ENCODE measurements at regions not wholly inside any gene's neighbourhood (a gene's known extent, or its start where the extent isn't known, plus 50 kb on each side); places are given as distances from the start of the nearest gene placed in this dataset.

- Histone ChIP-seq H3K23ac (ENCODE audit: insufficient read length, low read depth, low read length) (no peak overlapping the region), H3K27me3 (ENCODE audit: insufficient read depth, low read length) (no peaks in the 10 kb centered on the region), H3T11ph (ENCODE audit: low read length) (no peak overlapping the region), H3K79me1 (ENCODE audit: insufficient read depth, low read depth, low read length, poor library complexity, severe bottlenecking) (no peaks in the 10 kb centered on the region), H3K9me3 (ENCODE audit: control insufficient read depth, low read depth, low read length) (no peaks in the 10 kb centered on the region), H2BK120ac (ENCODE audit: low read depth, low read length, poor library complexity, severe bottlenecking) (no peak overlapping the region), H3K14ac (ENCODE audit: insufficient read depth, low read length) (no peak overlapping the region), H3K23me2 (ENCODE audit: insufficient read length, low read depth, low read length, poor library complexity, severe bottlenecking) (no peaks in the 10 kb centered on the region), H2BK15ac (ENCODE audit: low read depth, low read length) (no peak overlapping the region), H4K5ac (ENCODE audit: insufficient read length, low read depth, low read length) (no peak overlapping the region), H3K4me2 (ENCODE audit: insufficient read depth, insufficient read length, low read length) (no peak overlapping the region), H3K56ac (ENCODE audit: insufficient read length, low read depth, low read length) (no peak overlapping the region), H3K79me2 (ENCODE audit: insufficient read depth, low read length) (no peaks in the 10 kb centered on the region), H4K20me1 (ENCODE audit: control insufficient read depth, insufficient read depth, insufficient read length) (no peaks in the 10 kb centered on the region), H4K8ac (replicated peaks; ENCODE audit: insufficient read length, low read depth, low read length) (no peak overlapping the region), H4K91ac (ENCODE audit: insufficient read length, low read depth, low read length) (no peak overlapping the region), H3K27ac (ENCODE audit: insufficient read length, low read depth, low read length) (no peak overlapping the region), H2AFZ (ENCODE audit: low read length) (no peak overlapping the region), H3K4me1 (ENCODE audit: insufficient read depth, low read length) (peaks cover 4% of the 10 kb centered on the region; the same call in 1 of the 2 replicates), H2BK12ac (ENCODE audit: insufficient read length, low read depth, low read length) (no peak overlapping the region), H3K4ac (ENCODE audit: low read depth, low read length) (no peak overlapping the region), H2BK5ac (ENCODE audit: insufficient read length, low read length) (no peak overlapping the region), H2AK5ac (ENCODE audit: insufficient read length, low read length) (no peak overlapping the region), H2BK20ac (ENCODE audit: low read depth, low read length, poor library complexity, severe bottlenecking) (no peak overlapping the region), H3K9ac (ENCODE audit: extremely low read depth, insufficient read length, low read length) (no peak overlapping the region), H3K18ac (ENCODE audit: insufficient read length, low read depth, low read length) (no peak overlapping the region)
- Mint-ChIP-seq H3K9me3 (no peaks in the 10 kb centered on the region), H3K36me3 (ENCODE audit: insufficient read depth in 1 of 3, low read depth in 3 of 3) (no peaks in the 10 kb centered on the region), H3K4me1 (peaks cover 7 to 10% of the 10 kb centered on the region in 2 experiments), H3K27me3 (ENCODE audit: low read depth) (no peaks in the 10 kb centered on the region), H3K27ac (no peak overlapping the region), H3K4me3 (no peak overlapping the region)
- WGBS (ENCODE audit: extremely low coverage, insufficient read length, low lambda C conversion rate): no CpG with 5 or more reads among the region's 15 CpGs
- TF ChIP-seq CTCF (conservative IDR thresholded peaks at IDR 0.05): no peak
- no peak for DNase-seq
Observed at GRCh38 chr13:26500618-26501320, 56.7 kb upstream of the WASF3 start.

All from H9 (cell line).